Embryonic facial prominence (tissue), 1 donor: ENCODE measurements at regions not wholly inside any gene's neighbourhood (a gene's known extent, or its start where the extent isn't known, plus 50 kb on each side); places are given as distances from the start of the nearest gene placed in this dataset.

ENCODE experiments used
- DNase-seq: peaks from one replicate; pipeline ENCODE4 v3.0.0-alpha.2; 2016; ENCODE audit errors: extremely low spot score

GRCh38 chr17:17398188-17398942 lies 78.4 kb upstream of the MED9 start:
- no peak for DNase-seq

GRCh38 chr17:17398943-17399926 lies 77.6 kb upstream of the MED9 start:
- DNase-seq: no peak

- no peak for DNase-seq
These were observed 76.7 kb upstream of the MED9 start for GRCh38 chr17:17400070-17400469.

- no peak for DNase-seq
These were observed 76.1 kb upstream of the MED9 start for GRCh38 chr17:17400566-17401184.

- no peak for DNase-seq
These were observed 75.5 kb upstream of the MED9 start for GRCh38 chr17:17401271-17401781.

GRCh38 chr17:17402558-17402957 lies 74.2 kb upstream of the MED9 start:
- DNase-seq: no peak

- no peak for DNase-seq
These were observed 73.7 kb upstream of the MED9 start for GRCh38 chr17:17403065-17403464.

GRCh38 chr17:17403899-17404576 lies 72.8 kb upstream of the MED9 start:
- DNase-seq: no peak

- no peak for DNase-seq
These were observed 71.1 kb upstream of the MED9 start for GRCh38 chr17:17405673-17406072.

GRCh38 chr17:17406225-17406624 lies 70.6 kb upstream of the MED9 start:
- DNase-seq: no peak

- DNase-seq: no peak
These were observed 68.5 kb upstream of the MED9 start for GRCh38 chr17:17408236-17408794.

GRCh38 chr17:17410357-17410756 lies 66.4 kb upstream of the MED9 start:
- no peak for DNase-seq

GRCh38 chr17:17411692-17412091 lies 65.1 kb upstream of the MED9 start:
- DNase-seq: no peak

GRCh38 chr17:17412326-17412725 lies 64.5 kb upstream of the MED9 start:
- no peak for DNase-seq

- DNase-seq: no peak
These were observed 63.5 kb upstream of the MED9 start for GRCh38 chr17:17413215-17413792.

GRCh38 chr17:17413821-17414220 lies 63.0 kb upstream of the MED9 start:
- no peak for DNase-seq

- DNase-seq: no peak
These were observed 62.4 kb upstream of the MED9 start for GRCh38 chr17:17414341-17414805.

GRCh38 chr17:17415006-17415405 lies 61.8 kb upstream of the MED9 start:
- DNase-seq: peak; percentile 15

- DNase-seq: no peak
These were observed 60.8 kb upstream of the MED9 start for GRCh38 chr17:17416007-17416399.
